A673 (cell line): ENCODE measurements at regions not wholly inside any gene's neighbourhood (a gene's known extent, or its start where the extent isn't known, plus 50 kb on each side); places are given as distances from the start of the nearest gene placed in this dataset.

Source experiments
- EZH2 ChIP-seq: fragments of 200-600 bp; sonication (generic); IDR thresholded peaks from 2 replicates; pipeline ENCODE4 v1.6.1; 2017; ENCODE audit warnings: borderline replicate concordance, low read depth, mild to moderate bottlenecking, mixed read lengths, antibody characterized with exemption, low read length; ENCODE audit not compliant: poor library complexity, severe bottlenecking
- TF ChIP-seq, protein P1 (sequence below): fragments of 300-800, 200-600 bp; sonication (generic); conservative IDR thresholded peaks from 2 replicates; pipeline ENCODE4 v1.5.1; 2017; ENCODE audit warnings: low read depth, mild to moderate bottlenecking, antibody characterized with exemption, low read length, moderate library complexity, mixed read lengths

DNA sequence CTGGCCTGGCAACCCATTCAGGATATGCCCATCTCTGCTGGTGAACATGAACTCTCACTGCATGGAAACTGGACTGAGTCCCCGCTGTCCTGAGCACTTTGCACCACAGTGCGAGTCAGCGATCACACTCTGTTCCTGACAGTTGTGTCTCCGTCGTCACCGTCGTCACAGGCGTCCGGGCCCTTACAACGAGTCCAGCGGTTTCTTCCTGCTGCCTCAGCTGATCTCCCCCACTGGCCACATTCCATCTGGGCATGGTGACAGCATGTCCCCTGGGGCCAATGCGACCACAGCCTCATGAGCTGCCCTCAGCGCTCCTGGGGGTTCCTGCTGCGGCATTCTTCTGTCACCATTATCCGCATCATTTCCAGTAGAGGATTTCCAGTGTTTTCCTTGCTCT, 76.8 kb upstream of the KLF6 start:
- TF ChIP-seq, protein P1, sequence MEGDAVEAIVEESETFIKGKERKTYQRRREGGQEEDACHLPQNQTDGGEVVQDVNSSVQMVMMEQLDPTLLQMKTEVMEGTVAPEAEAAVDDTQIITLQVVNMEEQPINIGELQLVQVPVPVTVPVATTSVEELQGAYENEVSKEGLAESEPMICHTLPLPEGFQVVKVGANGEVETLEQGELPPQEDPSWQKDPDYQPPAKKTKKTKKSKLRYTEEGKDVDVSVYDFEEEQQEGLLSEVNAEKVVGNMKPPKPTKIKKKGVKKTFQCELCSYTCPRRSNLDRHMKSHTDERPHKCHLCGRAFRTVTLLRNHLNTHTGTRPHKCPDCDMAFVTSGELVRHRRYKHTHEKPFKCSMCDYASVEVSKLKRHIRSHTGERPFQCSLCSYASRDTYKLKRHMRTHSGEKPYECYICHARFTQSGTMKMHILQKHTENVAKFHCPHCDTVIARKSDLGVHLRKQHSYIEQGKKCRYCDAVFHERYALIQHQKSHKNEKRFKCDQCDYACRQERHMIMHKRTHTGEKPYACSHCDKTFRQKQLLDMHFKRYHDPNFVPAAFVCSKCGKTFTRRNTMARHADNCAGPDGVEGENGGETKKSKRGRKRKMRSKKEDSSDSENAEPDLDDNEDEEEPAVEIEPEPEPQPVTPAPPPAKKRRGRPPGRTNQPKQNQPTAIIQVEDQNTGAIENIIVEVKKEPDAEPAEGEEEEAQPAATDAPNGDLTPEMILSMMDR = no peak
- no peak for TF ChIP-seq EZH2
